A549 (cell line): ENCODE measurements at regions not wholly inside any gene's neighbourhood (a gene's known extent, or its start where the extent isn't known, plus 50 kb on each side); places are given as distances from the start of the nearest gene placed in this dataset.

Experiments used
- ATAC-seq, 2 experiments: fragments of 200-7000 bp in 1 of 2; fragments of >200 bp in 1 of 2; cut with Nextera tagmentation in 1 of 2; cut with Tn5 transposase in 1 of 2; 3 replicates each; pipeline versions ENCODE4 v1.8.0 to v1.9.1; 2018 to 2020; ENCODE audit warnings: mild to moderate bottlenecking in 1 of 2, moderate library complexity in 1 of 2
- CTCF ChIA-PET: fragments of 300-600 bp; sonication (Branson Sonifier 250); formaldehyde crosslinking; extraction: SDS; loops from one replicate; lab custom pipeline; 2021; ENCODE audit warnings: antibody characterized with exemption, inconsistent platforms; lab: Yijun Ruan, JAX
- POLR2A ChIA-PET: fragments of 350-600 bp; formaldehyde crosslinking; extraction: SDS; loops from one replicate; lab custom pipeline; 2021; ENCODE audit warnings: antibody characterized with exemption, inconsistent platforms; lab: Yijun Ruan, JAX
- DNase-seq, 2 experiments: peaks; one replicate each; pipeline versions ENCODE4 v3.0.0 to v3.0.0-alpha.2; 2011 to 2016; ENCODE audit warnings: low read depth in 1 of 2, low spot score in 1 of 2
- FAIRE-seq: peaks from 2 replicates; lab custom pipeline; 2011; peaks lifted over from hg19 to GRCh38; lab: Jason Lieb, UNC
- H3K27ac ChIP-seq, 2 experiments: fragments of >200 bp; sonication (Bioruptor Twin); formaldehyde crosslinking; 3 replicates each; pipeline ENCODE4 v1.5.1; 2016 to 2017
- H3K4me1 ChIP-seq: fragments of >200 bp; sonication (Bioruptor Twin); formaldehyde crosslinking; 3 replicates; pipeline ENCODE4 v1.6.1; 2016
- H3K4me2 ChIP-seq: fragments of >200 bp; sonication (Bioruptor Twin); formaldehyde crosslinking; 3 replicates; pipeline ENCODE4 v1.6.1; 2016
- H3K4me3 ChIP-seq: fragments of >200 bp; sonication (Bioruptor Twin); formaldehyde crosslinking; 3 replicates; pipeline ENCODE4 v1.5.1; 2016
- H3K9me3 ChIP-seq: fragments of >200 bp; sonication (Bioruptor Twin); formaldehyde crosslinking; 3 replicates; pipeline ENCODE4 v1.6.1; 2016
- BHLHE40 ChIP-seq: IDR thresholded peaks from 2 replicates; pipeline ENCODE4 v1.6.1; 2012; ENCODE audit warnings: low read depth, low read length, inconsistent platforms
- CBX2 ChIP-seq: fragments of 200-600 bp; sonication (generic); IDR thresholded peaks from 2 replicates; pipeline ENCODE4 v1.6.1; 2016; ENCODE audit warnings: low read depth, mild to moderate bottlenecking, borderline replicate concordance
- CEBPB ChIP-seq, 2 experiments: fragments of >200 bp in 1 of 2; sonication (Bioruptor Twin) in 1 of 2; formaldehyde crosslinking in 1 of 2; IDR thresholded peaks; 2 replicates each; pipeline ENCODE4 v1.6.1; 2012 to 2016
- CHD4 ChIP-seq: fragments of 200-600 bp; sonication (generic); IDR thresholded peaks from 2 replicates; pipeline ENCODE4 v1.6.1; 2016; ENCODE audit warnings: antibody characterized with exemption, mild to moderate bottlenecking, borderline replicate concordance
- EHF ChIP-seq: fragments of 250-450 bp; sonication (Bioruptor Pico); IDR thresholded peaks from 2 replicates; pipeline ENCODE4 v1.5.0; 2020; ENCODE audit warnings: mild to moderate bottlenecking
- EHMT2 ChIP-seq: fragments of 200-600 bp; sonication (generic); IDR thresholded peaks from 2 replicates; pipeline ENCODE4 v1.6.1; 2016; ENCODE audit warnings: antibody characterized with exemption, low read depth, mild to moderate bottlenecking, moderate library complexity
- FOSB ChIP-seq: fragments of 250-450 bp; sonication (Bioruptor Pico); IDR thresholded peaks from 2 replicates; pipeline ENCODE4 v1.5.0; 2020; ENCODE audit warnings: mild to moderate bottlenecking, moderate library complexity
- FOXS1 ChIP-seq: fragments of 250-450 bp; sonication (Bioruptor Pico); IDR thresholded peaks from 2 replicates; pipeline ENCODE4 v1.5.0; 2020; ENCODE audit warnings: mild to moderate bottlenecking, moderate library complexity
- HEYL ChIP-seq: fragments of 250-450 bp; sonication (Bioruptor Pico); IDR thresholded peaks from 2 replicates; pipeline ENCODE4 v1.8.0; 2021; ENCODE audit warnings: mild to moderate bottlenecking, moderate library complexity
- JUN ChIP-seq, 2 experiments: fragments of >200 bp; sonication (Bioruptor Twin); formaldehyde crosslinking; IDR thresholded peaks; 2 replicates in 1 of 2; 3 replicates in 1 of 2; pipeline ENCODE4 v1.6.1; 2016 to 2017
- KDM1A ChIP-seq: fragments of 200-600 bp; sonication (generic); IDR thresholded peaks from 2 replicates; pipeline ENCODE4 v1.6.1; 2016; ENCODE audit warnings: low read depth, mild to moderate bottlenecking
- KDM5A ChIP-seq: fragments of 200-600 bp; sonication (generic); IDR thresholded peaks from 2 replicates; pipeline ENCODE4 v1.6.1; 2016; ENCODE audit warnings: antibody characterized with exemption, mild to moderate bottlenecking
- NR3C1 ChIP-seq: fragments of >200 bp; sonication (Bioruptor Twin); formaldehyde crosslinking; IDR thresholded peaks from 3 replicates; pipeline ENCODE4 v1.6.1; 2017
- RAD21 ChIP-seq, 2 experiments: fragments of >200 bp in 1 of 2; sonication (Bioruptor Twin) in 1 of 2; formaldehyde crosslinking in 1 of 2; IDR thresholded peaks in 1 of 2; conservative IDR thresholded peaks in 1 of 2; 2 replicates in 1 of 2; 3 replicates in 1 of 2; pipeline ENCODE4 v1.6.1; 2012 to 2018; ENCODE audit warnings: inconsistent platforms in 1 of 2
- RFX5 ChIP-seq: fragments of 450-650 bp; IDR thresholded peaks from 2 replicates; pipeline ENCODE4 v1.7.1; 2014; ENCODE audit warnings: antibody characterized with exemption, mild to moderate bottlenecking, moderate library complexity
- SREBF2 ChIP-seq: fragments of 450-650 bp; IDR thresholded peaks from 2 replicates; pipeline ENCODE4 v1.6.1; 2014; ENCODE audit warnings: mild to moderate bottlenecking, moderate library complexity
- ZNF302 ChIP-seq: fragments of 250-450 bp; sonication (Bioruptor Pico); IDR thresholded peaks from 2 replicates; pipeline ENCODE4 v1.9.0; 2021; ENCODE audit warnings: inconsistent platforms, mild to moderate bottlenecking, moderate library complexity
- WGBS: methylation state at CpG from one replicate; pipeline ENCODE4 v1.1.6; 2017; ENCODE audit errors: missing lambda C conversion rate; 5-methylcytosine and 5-hydroxymethylcytosine counted together
- TF ChIP-seq, protein P1 (sequence below): fragments of >200 bp; sonication (Bioruptor Twin); formaldehyde crosslinking; IDR thresholded peaks from 3 replicates; pipeline ENCODE4 v1.6.1; 2016
- TF ChIP-seq, protein P2 (sequence below): fragments of 200-600 bp; sonication (generic); IDR thresholded peaks from 2 replicates; pipeline ENCODE4 v1.6.1; 2016; ENCODE audit warnings: antibody characterized with exemption, mild to moderate bottlenecking, moderate library complexity
- TF ChIP-seq, protein P3 (sequence below): IDR thresholded peaks from 2 replicates; pipeline ENCODE4 v1.6.1; 2012; ENCODE audit warnings: low read depth, borderline replicate concordance

DNA sequence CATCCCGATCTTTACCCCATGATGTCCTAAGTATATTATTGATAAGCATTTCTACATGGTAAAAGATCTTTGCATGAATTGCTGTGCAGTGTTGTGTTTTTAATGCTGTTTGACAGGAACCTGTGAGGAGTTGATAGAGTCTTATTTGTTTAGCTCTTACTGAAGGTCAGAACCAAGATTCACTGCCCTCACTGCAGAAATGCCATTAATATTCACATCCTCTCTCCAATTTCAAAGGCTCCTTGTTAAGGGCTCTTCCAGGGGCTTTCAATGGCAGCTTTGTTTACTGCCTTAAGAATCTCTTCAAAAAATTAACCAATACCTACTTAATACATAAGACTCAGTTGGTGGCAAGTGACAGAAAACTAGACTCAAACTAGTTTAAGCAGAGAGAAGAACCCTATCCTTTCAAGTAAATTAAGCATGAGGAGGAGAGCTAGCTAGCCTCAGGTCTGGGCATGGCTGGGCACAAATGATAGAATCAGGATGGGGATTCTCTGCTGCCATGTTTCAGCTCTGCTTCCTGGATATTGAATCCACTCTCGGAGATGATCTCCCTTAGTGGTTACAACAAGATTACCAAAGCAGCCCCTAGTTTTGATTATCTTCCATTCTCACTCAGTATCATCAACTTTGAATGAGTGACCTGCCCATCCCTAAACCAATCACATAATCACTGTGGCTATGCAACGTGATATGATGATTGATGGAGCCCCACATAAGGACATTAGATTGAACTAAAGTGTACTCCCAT, 311.8 kb downstream of the CDH11 start:
- ATAC-seq (no peak), DNase-seq (no peak), FAIRE-seq (no peak)
- Histone ChIP-seq H3K4me2 (no peak overlapping the region), H3K27ac (no peak overlapping the region), H3K9me3 (no peaks in the 10 kb centered on the region), H3K4me3 (no peak overlapping the region), H3K4me1 (no peaks in the 10 kb centered on the region)
- ChIA-PET CTCF (interaction anchor here (1.0 kb wide), 1 partner anchor 32 kb away, joined by 3 read pairs; no protein-coding TSS in a partner anchor), POLR2A (no interaction called here)
- WGBS, result 0% methylated on average over 3 of the region's 3 CpGs
- TF ChIP-seq KDM1A (no peak), EHF (CRISPR knock-in tag) (no peak), EHMT2 (no peak), CEBPB (IDR thresholded peaks at IDR 0.05) (no peak), KDM5A (no peak), NR3C1 (no peak), CHD4 (no peak), CBX2 (no peak)

DNA sequence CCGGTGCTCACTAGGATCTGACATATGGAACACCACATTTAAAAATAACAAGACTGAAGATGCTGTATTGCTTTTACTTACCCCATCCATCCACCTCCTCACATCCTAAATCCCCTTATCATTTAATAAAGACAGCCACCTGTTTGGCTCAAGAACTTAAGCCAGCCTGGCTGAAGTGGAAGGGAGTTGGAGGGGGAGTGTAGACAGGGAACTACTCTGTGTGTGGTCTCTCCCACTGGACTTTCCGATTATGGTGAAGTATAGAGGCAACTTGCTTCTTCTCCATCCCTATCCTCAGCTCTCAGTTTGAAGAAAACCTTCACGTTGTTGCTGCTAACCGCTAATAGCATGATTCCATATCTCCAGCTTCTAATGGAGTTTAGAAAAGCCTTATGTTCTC, 313.4 kb downstream of the CDH11 start:
- no peak overlapping the region for H3K4me3 ChIP-seq
- no peak overlapping the region for H3K4me2 ChIP-seq
- DNase-seq, result no peak
- H3K9me3 ChIP-seq, result no peaks in the 10 kb centered on the region
- ChIA-PET CTCF (no interaction called here), POLR2A (no interaction called here)
- no peak for FAIRE-seq
- 3% methylated on average over 4 of the region's 4 CpGs for WGBS
- no peaks in the 10 kb centered on the region for H3K4me1 ChIP-seq
- TF ChIP-seq, protein P1, sequence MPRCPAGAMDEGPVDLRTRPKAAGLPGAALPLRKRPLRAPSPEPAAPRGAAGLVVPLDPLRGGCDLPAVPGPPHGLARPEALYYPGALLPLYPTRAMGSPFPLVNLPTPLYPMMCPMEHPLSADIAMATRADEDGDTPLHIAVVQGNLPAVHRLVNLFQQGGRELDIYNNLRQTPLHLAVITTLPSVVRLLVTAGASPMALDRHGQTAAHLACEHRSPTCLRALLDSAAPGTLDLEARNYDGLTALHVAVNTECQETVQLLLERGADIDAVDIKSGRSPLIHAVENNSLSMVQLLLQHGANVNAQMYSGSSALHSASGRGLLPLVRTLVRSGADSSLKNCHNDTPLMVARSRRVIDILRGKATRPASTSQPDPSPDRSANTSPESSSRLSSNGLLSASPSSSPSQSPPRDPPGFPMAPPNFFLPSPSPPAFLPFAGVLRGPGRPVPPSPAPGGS, result no peak
- TF ChIP-seq ZNF302 (CRISPR knock-in tag), result no peak
- no peak for TF ChIP-seq FOXS1 (CRISPR knock-in tag)
- TF ChIP-seq, protein P2, sequence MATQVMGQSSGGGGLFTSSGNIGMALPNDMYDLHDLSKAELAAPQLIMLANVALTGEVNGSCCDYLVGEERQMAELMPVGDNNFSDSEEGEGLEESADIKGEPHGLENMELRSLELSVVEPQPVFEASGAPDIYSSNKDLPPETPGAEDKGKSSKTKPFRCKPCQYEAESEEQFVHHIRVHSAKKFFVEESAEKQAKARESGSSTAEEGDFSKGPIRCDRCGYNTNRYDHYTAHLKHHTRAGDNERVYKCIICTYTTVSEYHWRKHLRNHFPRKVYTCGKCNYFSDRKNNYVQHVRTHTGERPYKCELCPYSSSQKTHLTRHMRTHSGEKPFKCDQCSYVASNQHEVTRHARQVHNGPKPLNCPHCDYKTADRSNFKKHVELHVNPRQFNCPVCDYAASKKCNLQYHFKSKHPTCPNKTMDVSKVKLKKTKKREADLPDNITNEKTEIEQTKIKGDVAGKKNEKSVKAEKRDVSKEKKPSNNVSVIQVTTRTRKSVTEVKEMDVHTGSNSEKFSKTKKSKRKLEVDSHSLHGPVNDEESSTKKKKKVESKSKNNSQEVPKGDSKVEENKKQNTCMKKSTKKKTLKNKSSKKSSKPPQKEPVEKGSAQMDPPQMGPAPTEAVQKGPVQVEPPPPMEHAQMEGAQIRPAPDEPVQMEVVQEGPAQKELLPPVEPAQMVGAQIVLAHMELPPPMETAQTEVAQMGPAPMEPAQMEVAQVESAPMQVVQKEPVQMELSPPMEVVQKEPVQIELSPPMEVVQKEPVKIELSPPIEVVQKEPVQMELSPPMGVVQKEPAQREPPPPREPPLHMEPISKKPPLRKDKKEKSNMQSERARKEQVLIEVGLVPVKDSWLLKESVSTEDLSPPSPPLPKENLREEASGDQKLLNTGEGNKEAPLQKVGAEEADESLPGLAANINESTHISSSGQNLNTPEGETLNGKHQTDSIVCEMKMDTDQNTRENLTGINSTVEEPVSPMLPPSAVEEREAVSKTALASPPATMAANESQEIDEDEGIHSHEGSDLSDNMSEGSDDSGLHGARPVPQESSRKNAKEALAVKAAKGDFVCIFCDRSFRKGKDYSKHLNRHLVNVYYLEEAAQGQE, result no peak
- TF ChIP-seq JUN (IDR thresholded peaks at IDR 0.05), result no peak
- no peak for ATAC-seq
- no peak overlapping the region for H3K27ac ChIP-seq

DNA sequence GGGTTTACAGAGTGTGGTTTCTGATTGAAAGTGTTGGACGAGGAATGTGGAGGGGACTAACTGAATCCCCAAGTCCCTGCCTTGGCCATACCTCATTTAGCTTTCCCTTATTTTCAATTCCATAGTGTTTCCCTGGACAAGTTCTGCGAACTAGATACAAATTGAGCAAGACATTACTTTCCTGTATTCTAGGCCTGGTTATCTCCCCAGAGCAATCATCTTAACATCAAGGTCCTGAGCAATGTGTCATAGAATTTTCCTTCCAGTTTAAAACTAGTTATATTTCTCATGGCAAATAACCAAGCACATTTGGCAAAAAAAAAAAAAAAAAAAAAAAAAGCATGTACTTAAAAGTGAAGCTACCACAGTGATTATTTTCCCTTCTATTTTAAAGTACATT, 330.1 kb downstream of the CDH11 start:
- WGBS, result 2% methylated on average over 2 of the region's 2 CpGs
- no peak for DNase-seq
- Histone ChIP-seq H3K4me3 (no peak overlapping the region), H3K27ac (no peak overlapping the region), H3K9me3 (no peaks in the 10 kb centered on the region; the same call in 2 of the 3 replicates), H3K4me2 (no peak overlapping the region), H3K4me1 (no peaks in the 10 kb centered on the region)
- CTCF ChIA-PET, result interaction anchor here (0.7 kb wide), 1 partner anchor 84 kb away, joined by 3 read pairs; no protein-coding TSS in a partner anchor
- no peak for ATAC-seq
- TF ChIP-seq SREBF2 (no peak), CHD4 (no peak), RFX5 (no peak), HEYL (CRISPR knock-in tag) (no peak), RAD21 (conservative IDR thresholded peaks at IDR 0.05 in 1 of 2, IDR thresholded peaks at IDR 0.05 in 1 of 2) (no peak), FOSB (CRISPR knock-in tag) (no peak), JUN (IDR thresholded peaks at IDR 0.05) (no peak), BHLHE40 (no peak), CEBPB (IDR thresholded peaks at IDR 0.05) (no peak)
- TF ChIP-seq, protein P3, sequence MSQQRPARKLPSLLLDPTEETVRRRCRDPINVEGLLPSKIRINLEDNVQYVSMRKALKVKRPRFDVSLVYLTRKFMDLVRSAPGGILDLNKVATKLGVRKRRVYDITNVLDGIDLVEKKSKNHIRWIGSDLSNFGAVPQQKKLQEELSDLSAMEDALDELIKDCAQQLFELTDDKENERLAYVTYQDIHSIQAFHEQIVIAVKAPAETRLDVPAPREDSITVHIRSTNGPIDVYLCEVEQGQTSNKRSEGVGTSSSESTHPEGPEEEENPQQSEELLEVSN, result no peak
- FAIRE-seq, result no peak
- POLR2A ChIA-PET, result no interaction called here
